ENCODE measurements at regions not wholly inside any gene's neighbourhood (a gene's known extent, or its start where the extent isn't known, plus 50 kb on each side); places are given as distances from the start of the nearest gene placed in this dataset.
A peak's percentile ranks its signal among the peaks of the same experiment; 100 is the strongest.

DNA sequence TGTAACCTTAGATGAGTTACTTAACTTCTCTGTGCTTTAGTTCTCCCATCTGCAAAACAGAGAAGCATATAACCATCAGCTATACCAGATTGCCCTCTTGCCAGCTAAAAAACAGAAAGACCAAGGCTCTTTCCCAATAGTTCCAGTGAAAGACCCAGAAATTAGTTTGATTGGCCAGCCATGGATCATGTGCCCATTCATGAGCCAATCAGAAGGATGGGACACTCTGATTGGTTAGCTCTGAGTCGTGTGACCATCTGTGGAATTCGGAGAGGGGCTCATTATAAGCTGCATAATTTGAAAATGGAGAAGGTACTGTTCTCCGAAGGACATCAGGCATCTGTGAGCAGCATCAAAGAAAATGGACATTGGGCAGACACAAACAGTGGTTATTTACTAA, 155.2 kb downstream of the ABCC12 start:
- TF ChIP-seq CTCF (IDR thresholded peaks at IDR 0.05; ENCODE audit: control insufficient read depth, extremely low read depth, insufficient read depth) = no peak
- no peak for DNase-seq (ENCODE audit: low read depth)

GRCh38 chr16:47999595-47999994, 156.2 kb downstream of the ABCC12 start:
- no peak overlapping the region for H3K4me3 ChIP-seq (ENCODE audit: low read depth, low read length)
- no peak for DNase-seq (ENCODE audit: low read depth)
- TF ChIP-seq CTCF (IDR thresholded peaks at IDR 0.05; ENCODE audit: control insufficient read depth, extremely low read depth, insufficient read depth) = no peak

More for the DNA sequence above, 155.2 kb downstream of the ABCC12 start:
- no peak overlapping the region for H3K4me3 ChIP-seq (ENCODE audit: low read depth, low read length)

DNA sequence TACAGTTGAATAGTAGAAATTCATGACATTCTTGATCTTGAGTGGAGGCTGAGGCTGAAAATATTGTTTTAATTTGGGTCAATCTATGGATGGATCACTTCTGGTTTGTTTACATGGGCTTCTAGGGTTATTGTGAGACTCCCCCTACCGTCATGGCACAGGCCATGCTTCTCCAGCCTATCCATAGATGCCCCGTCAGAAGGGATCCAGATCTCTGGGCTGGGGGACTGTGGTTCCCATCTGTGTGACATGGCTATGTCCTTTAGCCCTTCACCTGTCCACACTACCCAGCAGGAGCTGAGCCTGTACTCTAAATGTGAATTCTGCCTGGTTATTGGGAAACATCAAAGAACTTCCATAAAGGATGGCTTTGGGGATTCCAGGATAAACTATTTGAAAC, 160.4 kb downstream of the ABCC12 start:
- H3K4me3 ChIP-seq (ENCODE audit: low read depth, low read length) = no peak overlapping the region
- DNase-seq (ENCODE audit: low read depth) = no peak
- TF ChIP-seq CTCF (IDR thresholded peaks at IDR 0.05; ENCODE audit: control insufficient read depth, extremely low read depth, insufficient read depth) = peak; percentile 36; the same call in 1 of the 2 replicates

- H3K4me3 ChIP-seq (ENCODE audit: low read depth, low read length) = no peak overlapping the region
- DNase-seq (ENCODE audit: low read depth) = no peak
- TF ChIP-seq CTCF (IDR thresholded peaks at IDR 0.05; ENCODE audit: control insufficient read depth, extremely low read depth, insufficient read depth) = no peak
Observed at GRCh38 chr16:47991491-47991890, 164.3 kb downstream of the ABCC12 start.

DNA sequence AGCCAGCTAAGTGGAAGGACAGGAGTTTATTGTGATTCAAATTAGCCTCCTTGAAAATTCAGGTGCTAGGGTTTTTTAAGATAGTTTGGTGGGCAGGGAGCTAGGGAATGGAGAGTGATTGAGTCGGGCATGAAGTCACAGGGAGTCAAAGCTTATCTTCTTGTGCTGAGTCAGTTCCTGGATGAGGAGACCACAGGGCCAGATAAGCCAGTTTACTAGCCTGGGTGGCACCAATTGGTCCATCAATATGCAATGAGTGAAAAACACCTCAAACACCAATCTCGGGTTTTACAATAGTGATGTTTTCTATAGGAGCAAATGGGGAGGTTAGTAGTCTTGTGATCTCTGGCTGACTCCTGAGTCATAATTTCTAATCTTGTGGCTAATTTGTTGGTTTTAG, 165.1 kb downstream of the ABCC12 start:
- TF ChIP-seq CTCF (IDR thresholded peaks at IDR 0.05; ENCODE audit: control insufficient read depth, extremely low read depth, insufficient read depth) = no peak
- H3K4me3 ChIP-seq (ENCODE audit: low read depth, low read length) = no peak overlapping the region
- no peak for DNase-seq (ENCODE audit: low read depth)

- TF ChIP-seq CTCF (IDR thresholded peaks at IDR 0.05; ENCODE audit: control insufficient read depth, extremely low read depth, insufficient read depth) = no peak
- H3K4me3 ChIP-seq (ENCODE audit: low read depth, low read length) = no peak overlapping the region
- DNase-seq (ENCODE audit: low read depth) = no peak
Observed at GRCh38 chr16:47987136-47987535, 168.7 kb downstream of the ABCC12 start.

- H3K4me3 ChIP-seq (ENCODE audit: low read depth, low read length) = no peak overlapping the region
- TF ChIP-seq CTCF (IDR thresholded peaks at IDR 0.05; ENCODE audit: control insufficient read depth, extremely low read depth, insufficient read depth) = no peak
- DNase-seq (ENCODE audit: low read depth) = no peak
Observed at GRCh38 chr16:47986031-47986430, 169.8 kb downstream of the ABCC12 start.

Measured in LNCaP clone FGC (cell line).